NCI-H2171 treated with DMSO at 0.1 percent for 48 hours (cell line): ENCODE measurements at regions not wholly inside any gene's neighbourhood (a gene's known extent, or its start where the extent isn't known, plus 50 kb on each side); places are given as distances from the start of the nearest gene placed in this dataset.

Source experiments
- DNase-seq: peaks from one replicate; lab custom pipeline; 2025; lab: John Stamatoyannopoulos, UW

GRCh38 chr4:8773124-8773931 is 98.3 kb downstream of the HMX1 start:
- DNase-seq = no peak

GRCh38 chr4:8772499-8773123 is 99.0 kb downstream of the HMX1 start:
- DNase-seq = no peak

- no peak for DNase-seq
Measured at GRCh38 chr4:8771666-8772065, 100.0 kb downstream of the HMX1 start.

GRCh38 chr4:8771258-8771590 is 100.4 kb downstream of the HMX1 start:
- DNase-seq = no peak

GRCh38 chr4:8770518-8771257 is 101.0 kb downstream of the HMX1 start:
- DNase-seq = no peak

GRCh38 chr4:8769645-8770517 is 101.8 kb downstream of the HMX1 start:
- no peak for DNase-seq

- no peak for DNase-seq
Measured at GRCh38 chr4:8768357-8768999, 103.2 kb downstream of the HMX1 start.

- DNase-seq = no peak
Measured at GRCh38 chr4:8766610-8767009, 105.0 kb downstream of the HMX1 start.

GRCh38 chr4:8765631-8766590 is 105.7 kb downstream of the HMX1 start:
- no peak for DNase-seq

GRCh38 chr4:8765084-8765483 is 106.6 kb downstream of the HMX1 start:
- no peak for DNase-seq

- no peak for DNase-seq
Measured at GRCh38 chr4:8763966-8764901, 107.4 kb downstream of the HMX1 start.

GRCh38 chr4:8762951-8763735 is 108.5 kb downstream of the HMX1 start:
- DNase-seq = no peak

GRCh38 chr4:8762356-8762755 is 109.3 kb downstream of the HMX1 start:
- no peak for DNase-seq

- DNase-seq = no peak
Measured at GRCh38 chr4:8761824-8762205, 109.8 kb downstream of the HMX1 start.

GRCh38 chr4:8761167-8761823 is 110.3 kb downstream of the HMX1 start:
- DNase-seq = no peak

GRCh38 chr4:8760561-8760960 is 111.1 kb downstream of the HMX1 start:
- no peak for DNase-seq

GRCh38 chr4:8759987-8760386 is 111.7 kb downstream of the HMX1 start:
- DNase-seq = no peak

- no peak for DNase-seq
Measured at GRCh38 chr4:8756816-8757215, 114.8 kb downstream of the HMX1 start.
